T-cell (primary cell): ENCODE measurements at regions not wholly inside any gene's neighbourhood (a gene's known extent, or its start where the extent isn't known, plus 50 kb on each side); places are given as distances from the start of the nearest gene placed in this dataset.

Source experiments
- ATAC-seq, 4 experiments: fragments of 200-7000 bp in 3 of 4; fragments of 150-1000 bp in 1 of 4; cut with Tn5 transposase; replicated peaks in 1 of 4; 1 replicate in 3 of 4; 2 replicates in 1 of 4; pipeline ENCODE4 v1.10.0; 2021; ENCODE audit warnings: moderate library complexity in 3 of 4, mild to moderate bottlenecking in 2 of 4, moderate number of reproducible peaks in 1 of 4
- CTCF ChIA-PET, 2 donors: fragments of 300-600 bp; sonication (Branson Sonifier 250); formaldehyde crosslinking; loops; one replicate each; lab custom pipeline; 2022; ENCODE audit warnings: antibody characterized with exemption in 2 of 2; lab: Charles Lee
- POLR2A ChIA-PET, 2 donors: fragments of 300-600 bp; sonication (Branson Sonifier 250); formaldehyde crosslinking; loops; one replicate each; lab custom pipeline; 2022; ENCODE audit warnings: antibody characterized with exemption in 2 of 2; lab: Charles Lee
- DNase-seq, 35 experiments: peaks; one replicate each; pipeline versions ENCODE4 v3.0.0 to v3.0.0-alpha.2; 2013 to 2023
- H3K27ac ChIP-seq: one replicate; pipeline ENCODE4 v1.5.1; 2013; ENCODE audit warnings: low read length
- H3K27me3 ChIP-seq, 2 experiments: replicated peaks in 1 of 2; 1 replicate in 1 of 2; 2 replicates in 1 of 2; pipeline versions ENCODE4 v1.6.1 to v1.7.0; 2013; ENCODE audit warnings: low read length in 1 of 2, mixed read lengths in 1 of 2; ENCODE audit not compliant: control insufficient read depth in 2 of 2, insufficient read depth in 2 of 2; ENCODE audit errors: extremely low read depth in 1 of 2
- H3K36me3 ChIP-seq, 2 donors: 1 replicate in 1 of 2; 2 replicates in 1 of 2; pipeline versions ENCODE4 v1.6.1 to v1.7.0; 2013; ENCODE audit warnings: low read length in 1 of 2; ENCODE audit not compliant: control insufficient read depth in 2 of 2, insufficient read depth in 1 of 2; ENCODE audit errors: extremely low read depth in 1 of 2
- H3K4me1 ChIP-seq, 2 experiments: 1 replicate in 1 of 2; 2 replicates in 1 of 2; pipeline versions ENCODE4 v1.6.1 to v1.7.0; 2013; ENCODE audit warnings: low read length in 2 of 2, mixed read lengths in 1 of 2; ENCODE audit not compliant: insufficient read depth in 2 of 2, control insufficient read depth in 1 of 2; ENCODE audit errors: extremely low read depth in 1 of 2
- H3K4me3 ChIP-seq, 2 donors: 1 replicate in 1 of 2; 2 replicates in 1 of 2; pipeline versions ENCODE4 v1.5.1 to v1.7.0; 2013; ENCODE audit warnings: mild to moderate bottlenecking in 2 of 2, low read length in 1 of 2, moderate library complexity in 1 of 2; ENCODE audit not compliant: control insufficient read depth in 1 of 2; ENCODE audit errors: extremely low read depth in 1 of 2
- H3K9me3 ChIP-seq: 2 replicates; pipeline ENCODE4 v1.7.0; 2013
- H3K27ac Mint-ChIP-seq, 2 donors: one replicate each; pipeline ENCODE4 v1.8.0; 2020 to 2021; ENCODE audit warnings: mild to moderate bottlenecking in 2 of 2, mixed read lengths in 2 of 2
- H3K27me3 Mint-ChIP-seq, 2 donors: one replicate each; pipeline ENCODE4 v1.8.0; 2021 to 2022; ENCODE audit warnings: mixed read lengths in 2 of 2
- H3K36me3 Mint-ChIP-seq: one replicate; pipeline ENCODE4 v1.8.0; 2021; ENCODE audit warnings: mixed read lengths
- H3K4me1 Mint-ChIP-seq, 3 donors: one replicate each; pipeline ENCODE4 v1.8.0; 2020 to 2022; ENCODE audit warnings: mixed read lengths in 3 of 3, mild to moderate bottlenecking in 1 of 3
- H3K4me3 Mint-ChIP-seq, 3 donors: one replicate each; pipeline ENCODE4 v1.8.0; 2020 to 2022; ENCODE audit warnings: mild to moderate bottlenecking in 3 of 3, mixed read lengths in 3 of 3, moderate library complexity in 3 of 3
- H3K9me3 Mint-ChIP-seq, 3 donors: one replicate each; pipeline ENCODE4 v1.8.0; 2020 to 2022; ENCODE audit warnings: mixed read lengths in 3 of 3
- WGBS: methylation state at CpG from one replicate; pipeline ENCODE4 v1.1.5; 2013; ENCODE audit warnings: missing lambda C conversion rate; ENCODE audit not compliant: insufficient coverage; 5-methylcytosine and 5-hydroxymethylcytosine counted together

DNA sequence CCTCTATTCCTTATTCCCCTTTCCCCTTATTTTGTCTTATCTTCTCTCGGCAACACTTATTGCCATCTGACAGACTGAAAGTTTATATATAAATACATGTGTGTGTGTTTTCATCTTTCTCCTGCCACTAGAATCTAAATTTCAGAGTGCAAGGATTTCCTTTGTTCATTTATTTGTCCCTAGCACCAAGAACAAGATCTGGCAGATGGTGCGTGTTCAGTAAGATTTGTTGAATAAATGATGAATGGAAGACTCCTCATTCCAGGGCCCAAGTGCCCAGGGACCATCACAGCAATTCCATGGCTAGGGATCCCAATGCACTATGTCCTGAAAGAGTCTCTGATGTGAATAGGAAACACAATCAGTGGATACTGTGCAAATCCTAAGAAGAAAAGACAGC, 97.9 kb upstream of the EEA1 start:
- no peaks in the 10 kb centered on the region for H3K4me1 Mint-ChIP-seq
- Histone ChIP-seq H3K27ac (no peak overlapping the region), H3K27me3 (no peaks in the 10 kb centered on the region), H3K4me1 (no peaks in the 10 kb centered on the region), H3K9me3 (no peaks in the 10 kb centered on the region), H3K4me3 (no peak overlapping the region), H3K36me3 (no peaks in the 10 kb centered on the region)
- WGBS = no CpG with 5 or more reads among the region's 2 CpGs
- POLR2A ChIA-PET = no interaction called here
- no peak overlapping the region for H3K4me3 Mint-ChIP-seq
- ATAC-seq = no peak
- CTCF ChIA-PET = no interaction called here
- H3K27ac Mint-ChIP-seq = no peak overlapping the region
- no peaks in the 10 kb centered on the region for H3K27me3 Mint-ChIP-seq
- H3K9me3 Mint-ChIP-seq = no peaks in the 10 kb centered on the region
- DNase-seq = no peak
- H3K36me3 Mint-ChIP-seq = no peaks in the 10 kb centered on the region

DNA sequence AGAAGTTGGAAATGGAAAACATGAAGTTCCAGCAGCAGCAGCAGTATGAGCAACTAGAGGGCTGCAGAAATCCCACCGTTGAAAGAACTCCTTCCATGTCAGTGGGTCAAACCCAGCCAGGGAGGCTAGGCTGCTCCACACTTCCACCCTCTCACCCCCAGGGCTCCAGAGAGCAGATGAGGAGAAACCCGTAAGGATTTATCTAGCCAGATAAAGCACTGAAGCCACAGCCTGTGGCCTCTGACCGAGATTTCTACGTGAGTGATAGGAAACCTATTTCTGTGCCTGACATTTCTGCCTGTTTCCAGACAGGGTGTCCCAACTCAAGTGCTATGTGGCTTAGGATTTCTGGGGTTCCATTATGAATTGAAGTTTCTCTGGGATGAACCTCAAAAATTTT, 100.0 kb upstream of the EEA1 start:
- H3K27ac ChIP-seq = no peak overlapping the region
- Mint-ChIP-seq H3K27me3 (peaks cover 0 to 6% of the 10 kb centered on the region in 2 donors), H3K4me3 (no peak overlapping the region), H3K9me3 (no peaks in the 10 kb centered on the region), H3K36me3 (no peaks in the 10 kb centered on the region), H3K27ac (no peak overlapping the region), H3K4me1 (no peaks in the 10 kb centered on the region)
- no peaks in the 10 kb centered on the region for H3K27me3 ChIP-seq
- H3K9me3 ChIP-seq = no peaks in the 10 kb centered on the region
- no peak overlapping the region for H3K4me3 ChIP-seq
- no peaks in the 10 kb centered on the region for H3K4me1 ChIP-seq
- DNase-seq = no peak
- no peak for ATAC-seq
- CTCF ChIA-PET = interaction anchor here in 1 of 2 donors (0.6 kb wide), 1 partner anchor 25 kb away, joined by 3 read pairs; no protein-coding TSS in a partner anchor
- POLR2A ChIA-PET = no interaction called here
- WGBS = 95% methylated on average over 3 of the region's 4 CpGs
- H3K36me3 ChIP-seq = no peaks in the 10 kb centered on the region

DNA sequence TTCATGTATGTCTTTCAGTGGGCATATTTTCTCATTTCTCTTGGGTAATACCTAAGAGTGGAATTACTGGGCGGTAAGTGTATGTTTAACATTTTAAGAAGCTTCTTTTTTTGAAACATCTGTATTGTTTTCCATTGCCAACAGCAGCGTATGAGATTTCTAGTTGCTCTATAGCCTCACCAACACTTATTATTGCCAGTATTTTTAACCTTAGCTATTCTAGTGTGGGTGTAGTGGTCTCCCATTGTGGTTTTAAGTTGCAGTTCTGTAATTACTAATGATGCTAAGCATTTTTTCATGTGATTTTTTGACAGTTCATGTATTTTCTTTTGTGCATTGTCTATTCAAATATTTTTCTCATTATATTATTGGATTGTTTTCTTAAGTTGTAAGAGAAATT, 101.9 kb upstream of the EEA1 start:
- Histone ChIP-seq H3K27me3 (peaks cover 0 to 2% of the 10 kb centered on the region in 2 experiments), H3K27ac (no peak overlapping the region), H3K36me3 (no peaks in the 10 kb centered on the region), H3K4me3 (no peak overlapping the region), H3K4me1 (no peaks in the 10 kb centered on the region), H3K9me3 (no peaks in the 10 kb centered on the region)
- H3K27ac Mint-ChIP-seq = no peak overlapping the region
- H3K36me3 Mint-ChIP-seq = no peaks in the 10 kb centered on the region
- ATAC-seq (no peak), DNase-seq (no peak)
- no peaks in the 10 kb centered on the region for H3K9me3 Mint-ChIP-seq
- no peak overlapping the region for H3K4me3 Mint-ChIP-seq
- H3K27me3 Mint-ChIP-seq = peaks cover 7 to 9% of the 10 kb centered on the region in 2 donors
- ChIA-PET POLR2A (interaction anchor here in 1 of 2 donors (0.6 kb wide), 1 partner anchor 351 kb away, joined by 3 read pairs; no protein-coding TSS in a partner anchor), CTCF (no interaction called here)
- no peaks in the 10 kb centered on the region for H3K4me1 Mint-ChIP-seq
- no CpG with 5 or more reads among the region's 2 CpGs for WGBS

DNA sequence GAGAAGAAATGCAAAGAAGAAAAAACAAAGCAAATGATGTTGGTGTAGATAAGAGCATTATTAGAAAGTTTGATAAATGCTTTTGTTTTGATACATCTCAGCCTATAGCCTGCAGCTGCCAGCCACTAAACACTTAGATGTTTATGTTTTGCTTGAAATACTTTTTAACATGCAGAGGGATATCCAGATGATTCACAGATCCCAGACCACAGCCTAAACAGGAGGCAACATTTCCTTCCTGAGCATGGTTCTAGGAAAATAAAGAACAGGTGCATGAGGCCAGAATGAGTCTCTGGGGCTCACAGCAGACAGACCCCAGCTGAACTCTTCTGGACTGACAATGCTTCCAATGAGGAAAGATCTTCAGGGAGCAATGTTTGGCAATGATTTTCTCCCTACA, 103.7 kb upstream of the EEA1 start:
- no peak overlapping the region for H3K4me3 Mint-ChIP-seq
- peaks cover 7 to 9% of the 10 kb centered on the region in 2 donors for H3K27me3 Mint-ChIP-seq
- no peak overlapping the region for H3K4me3 ChIP-seq
- H3K27ac ChIP-seq = no peak overlapping the region
- no peak overlapping the region for H3K27ac Mint-ChIP-seq
- no peaks in the 10 kb centered on the region for H3K9me3 ChIP-seq
- no peaks in the 10 kb centered on the region for H3K36me3 ChIP-seq
- no peaks in the 10 kb centered on the region for H3K4me1 Mint-ChIP-seq
- no peaks in the 10 kb centered on the region for H3K9me3 Mint-ChIP-seq
- H3K4me1 ChIP-seq = no peaks in the 10 kb centered on the region
- no peak for ATAC-seq
- peaks cover 0 to 2% of the 10 kb centered on the region in 2 experiments for H3K27me3 ChIP-seq
- ChIA-PET POLR2A (no interaction called here), CTCF (no interaction called here)
- DNase-seq = no peak
- H3K36me3 Mint-ChIP-seq = no peaks in the 10 kb centered on the region

DNA sequence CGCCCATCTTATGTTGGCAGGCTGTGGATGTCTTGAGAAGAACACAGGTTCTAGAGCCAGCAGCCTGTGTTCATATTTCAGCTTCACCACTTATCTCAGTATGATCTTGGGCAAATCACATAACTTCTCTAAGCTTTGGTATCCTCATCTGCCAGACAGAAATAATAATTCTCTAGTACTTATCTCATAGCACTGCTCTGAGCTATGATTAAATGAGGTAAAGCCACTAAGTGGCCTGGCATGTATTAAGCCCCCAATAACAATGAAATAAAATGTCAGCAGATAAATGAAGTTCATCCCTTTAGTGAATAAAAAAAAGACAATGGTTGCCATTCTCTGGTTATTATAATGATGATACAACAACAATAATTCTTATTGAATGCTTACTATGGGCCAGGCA, 104.9 kb upstream of the EEA1 start:
- no CpG with 5 or more reads among the region's 1 CpG for WGBS
- CTCF ChIA-PET = no interaction called here
- H3K4me3 Mint-ChIP-seq = no peak overlapping the region
- H3K4me1 ChIP-seq = no peaks in the 10 kb centered on the region
- H3K36me3 ChIP-seq = no peaks in the 10 kb centered on the region
- H3K27ac Mint-ChIP-seq = no peak overlapping the region
- POLR2A ChIA-PET = no interaction called here
- no peaks in the 10 kb centered on the region for H3K9me3 ChIP-seq
- ATAC-seq = no peak
- no peak overlapping the region for H3K4me3 ChIP-seq
- H3K36me3 Mint-ChIP-seq = no peaks in the 10 kb centered on the region
- H3K27me3 ChIP-seq = peaks cover 0 to 2% of the 10 kb centered on the region in 2 experiments
- peaks cover 7 to 12% of the 10 kb centered on the region in 2 donors for H3K27me3 Mint-ChIP-seq
- H3K27ac ChIP-seq = no peak overlapping the region
- no peaks in the 10 kb centered on the region for H3K4me1 Mint-ChIP-seq
- DNase-seq = no peak
- no peaks in the 10 kb centered on the region for H3K9me3 Mint-ChIP-seq

DNA sequence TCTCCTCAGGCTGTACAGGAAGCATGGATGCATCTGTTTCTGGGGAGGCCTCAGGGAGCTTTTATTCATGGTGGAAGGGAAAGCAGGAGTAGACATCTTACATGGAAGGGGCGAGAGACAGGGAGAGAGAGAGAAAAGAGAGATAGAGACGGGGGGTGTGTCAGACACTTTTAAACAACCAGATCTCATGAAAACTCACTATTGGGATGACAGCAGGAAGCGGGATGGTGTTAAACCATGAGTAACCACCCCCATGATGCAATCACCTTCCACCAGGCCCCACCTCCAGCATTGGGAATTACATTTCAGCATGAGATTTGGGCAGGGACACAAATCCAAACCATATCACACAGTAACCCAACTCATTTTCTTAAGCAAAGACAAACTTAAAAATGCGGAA, 110.0 kb upstream of the EEA1 start:
- H3K27ac ChIP-seq = no peak overlapping the region
- Mint-ChIP-seq H3K36me3 (no peaks in the 10 kb centered on the region), H3K4me1 (no peaks in the 10 kb centered on the region), H3K4me3 (no peak overlapping the region), H3K27me3 (peaks cover 7 to 8% of the 10 kb centered on the region in 2 donors), H3K9me3 (no peaks in the 10 kb centered on the region), H3K27ac (no peak overlapping the region)
- ChIA-PET CTCF (interaction anchor here (0.6 kb wide), 2 partner anchors 19 to 305 kb away, joined by 3 to 4 read pairs; no protein-coding TSS in a partner anchor), POLR2A (interaction anchor here in 1 of 2 donors (0.6 kb wide), 1 partner anchor 1630 kb away, joined by 3 read pairs; no protein-coding TSS in a partner anchor)
- no peaks in the 10 kb centered on the region for H3K36me3 ChIP-seq
- ATAC-seq = no peak
- H3K9me3 ChIP-seq = no peaks in the 10 kb centered on the region
- H3K4me3 ChIP-seq = no peak overlapping the region
- 100% methylated on average over 1 of the region's 4 CpGs for WGBS
- peaks cover 0 to 2% of the 10 kb centered on the region in 2 experiments for H3K27me3 ChIP-seq
- no peak for DNase-seq
- no peaks in the 10 kb centered on the region for H3K4me1 ChIP-seq

DNA sequence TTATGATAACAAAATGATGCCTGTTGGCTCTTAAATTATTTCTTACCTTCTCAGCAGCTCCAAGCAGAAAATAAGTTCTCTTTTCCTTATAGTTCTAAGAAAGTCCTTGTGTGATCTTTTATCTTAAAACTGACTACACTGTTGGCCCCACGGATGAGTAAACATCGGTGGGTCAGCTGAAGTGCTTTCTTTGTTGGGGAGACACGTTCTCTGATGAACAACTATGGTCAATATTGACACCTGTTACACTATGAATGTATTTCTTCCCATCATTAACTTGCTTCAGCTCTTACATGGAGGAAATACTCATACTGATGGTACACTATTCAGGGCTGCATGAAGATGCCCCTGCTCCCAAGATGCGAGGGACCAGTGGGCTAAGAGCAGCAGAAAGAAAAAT, 110.8 kb upstream of the EEA1 start:
- Histone ChIP-seq H3K4me1 (no peaks in the 10 kb centered on the region), H3K36me3 (no peaks in the 10 kb centered on the region), H3K27ac (no peak overlapping the region), H3K27me3 (no peaks in the 10 kb centered on the region), H3K9me3 (no peaks in the 10 kb centered on the region), H3K4me3 (no peak overlapping the region)
- ChIA-PET CTCF (interaction anchor here (0.5 to 0.6 kb wide), 3 partner anchors 55 to 727 kb away, joined by 3 to 4 read pairs (median 3); no protein-coding TSS in a partner anchor), POLR2A (no interaction called here)
- no peaks in the 10 kb centered on the region for H3K4me1 Mint-ChIP-seq
- H3K27me3 Mint-ChIP-seq = peaks cover 0 to 5% of the 10 kb centered on the region in 2 donors
- H3K36me3 Mint-ChIP-seq = no peaks in the 10 kb centered on the region
- H3K4me3 Mint-ChIP-seq = no peak overlapping the region
- H3K9me3 Mint-ChIP-seq = no peaks in the 10 kb centered on the region
- DNase-seq (no peak), ATAC-seq (no peak)
- 60% methylated on average over 1 of the region's 4 CpGs for WGBS
- no peak overlapping the region for H3K27ac Mint-ChIP-seq
